NCI-H1048 (cell line): ENCODE measurements at regions not wholly inside any gene's neighbourhood (a gene's known extent, or its start where the extent isn't known, plus 50 kb on each side); places are given as distances from the start of the nearest gene placed in this dataset.

Experiments used
- DNase-seq: peaks from one replicate; lab custom pipeline; 2025; lab: John Stamatoyannopoulos, UW

DNA sequence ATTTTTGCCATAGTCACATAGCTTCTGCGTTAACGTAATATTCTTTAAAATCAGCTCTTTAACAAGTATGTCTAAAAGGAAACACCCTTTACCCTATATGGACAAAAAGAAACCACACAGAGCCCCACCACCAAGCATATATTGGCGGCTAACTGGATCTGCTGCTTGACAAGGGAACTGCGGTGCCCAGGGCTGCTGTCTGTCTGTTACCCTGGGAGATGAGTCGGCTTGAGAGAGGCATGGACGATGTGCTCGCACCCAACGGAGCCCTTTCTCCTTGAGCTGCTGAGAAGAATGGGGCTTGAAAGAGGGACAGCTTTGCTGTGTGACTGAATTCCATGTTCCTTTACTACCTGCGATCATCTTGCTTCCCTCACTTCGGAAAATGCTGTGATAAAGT lies 158.6 kb upstream of the SHB start:
- DNase-seq: no peak

- peak; percentile 37 for DNase-seq
These were observed 158.1 kb upstream of the SHB start for GRCh38 chr9:38227061-38227540.

- DNase-seq: no peak
These were observed 157.5 kb upstream of the SHB start for GRCh38 chr9:38226491-38226951.

DNA sequence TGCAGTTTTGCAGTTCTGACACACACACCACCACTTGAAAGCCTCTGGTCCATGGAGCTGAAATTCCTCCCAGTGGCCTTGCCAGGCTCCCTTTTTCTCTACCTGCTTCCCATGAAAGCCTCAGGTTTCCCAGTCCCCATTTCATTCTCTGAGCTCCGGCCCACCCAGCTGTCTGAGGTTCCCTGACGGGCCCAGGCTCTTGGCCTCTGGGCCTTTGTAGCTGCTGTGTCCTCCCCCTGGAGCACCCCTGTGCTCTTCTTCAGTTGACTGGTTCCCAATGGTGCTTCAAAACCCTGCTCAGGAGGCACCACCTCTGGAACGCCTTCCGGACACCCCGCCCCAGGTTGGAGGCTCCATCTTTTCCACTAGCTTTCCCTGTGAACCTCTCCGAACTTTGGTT lies 155.9 kb upstream of the SHB start:
- DNase-seq: no peak

DNA sequence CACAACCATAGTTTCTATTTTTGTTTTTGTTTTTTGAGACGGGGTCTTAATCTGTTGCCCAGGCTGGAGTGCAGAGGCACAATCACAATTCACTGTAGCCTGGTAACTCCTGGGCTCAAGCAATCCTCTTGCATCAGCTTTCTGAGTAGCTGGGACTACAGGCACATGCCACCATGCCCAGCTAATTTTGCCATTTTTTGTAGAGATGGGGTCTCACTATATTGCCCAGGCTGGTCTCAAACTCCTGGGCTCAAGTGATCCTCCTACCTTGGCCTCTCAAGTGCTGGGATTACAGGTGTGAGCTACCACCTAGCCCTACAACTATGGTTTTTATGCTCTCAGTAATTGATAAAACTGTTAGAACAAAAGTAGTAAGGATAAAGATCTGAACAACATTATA lies 147.5 kb upstream of the SHB start:
- DNase-seq: no peak

DNA sequence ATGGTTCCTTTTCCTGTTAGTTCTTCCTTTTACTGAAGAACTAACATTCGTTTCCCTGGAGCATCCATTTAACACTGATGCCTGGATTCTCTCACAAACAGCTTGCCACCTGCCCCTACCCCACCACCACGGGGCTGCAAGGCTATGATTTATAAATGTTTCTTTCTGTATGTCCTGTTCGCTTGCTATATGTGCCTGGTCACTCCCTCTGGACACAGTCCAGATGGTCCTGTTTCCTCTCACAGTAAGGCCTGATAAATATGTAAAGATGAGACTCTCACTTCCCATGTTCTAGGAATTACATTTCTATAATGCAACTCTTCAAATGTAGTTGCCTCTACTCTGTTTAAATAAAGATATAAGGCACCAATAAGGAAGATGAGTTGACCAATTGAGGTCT lies 146.4 kb upstream of the SHB start:
- DNase-seq: no peak

DNA sequence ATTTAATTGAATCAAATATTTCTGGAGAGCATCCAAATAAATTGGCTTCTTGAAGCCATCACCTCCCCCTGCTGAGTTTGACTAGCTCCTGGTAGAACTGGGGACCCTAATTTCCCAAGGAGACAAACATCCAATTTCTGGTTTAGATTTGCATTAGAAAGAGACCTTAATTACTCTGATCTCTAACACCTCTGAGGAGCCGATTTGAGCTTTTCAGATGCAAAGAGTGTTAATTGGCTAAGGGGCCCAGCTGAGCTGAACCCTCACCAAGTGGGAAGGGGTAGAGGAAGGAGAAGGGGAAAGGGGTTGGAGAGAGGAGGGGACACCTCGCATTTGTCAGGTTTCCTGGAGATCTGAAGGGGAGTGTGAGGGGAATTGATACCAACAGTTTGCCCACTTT lies 145.4 kb upstream of the SHB start:
- no peak for DNase-seq

DNA sequence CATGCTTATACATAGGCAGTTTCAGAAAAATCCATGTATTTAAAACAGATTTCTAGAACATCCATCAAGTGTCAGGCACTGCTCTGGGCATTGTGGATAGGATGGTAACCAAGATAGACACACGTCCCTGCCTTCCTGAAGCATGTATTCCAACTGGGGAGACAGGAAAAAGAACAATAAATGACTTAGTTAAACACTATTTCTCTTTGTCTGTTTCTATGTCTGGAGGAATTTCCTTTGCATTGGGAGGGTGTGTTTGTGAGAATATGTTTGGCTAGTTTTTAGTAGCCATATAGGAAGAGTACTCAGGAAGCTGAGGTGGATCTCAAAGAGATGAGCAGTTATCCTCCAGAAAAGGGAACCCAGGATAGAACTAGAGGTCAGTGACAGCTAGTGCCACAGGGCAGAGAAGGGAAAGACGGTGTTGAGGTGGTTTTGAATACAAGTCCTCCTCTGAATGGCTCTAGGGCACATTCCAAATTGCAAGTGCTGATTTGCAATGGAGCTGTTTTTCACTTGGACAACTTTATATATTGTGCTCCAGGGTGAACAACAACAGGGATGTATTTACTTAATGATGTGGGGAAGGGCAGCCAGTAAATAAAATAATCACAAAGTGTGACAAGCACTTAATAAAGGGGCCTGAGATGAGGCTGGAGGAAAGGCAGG lies 144.7 kb upstream of the SHB start:
- no peak for DNase-seq

DNA sequence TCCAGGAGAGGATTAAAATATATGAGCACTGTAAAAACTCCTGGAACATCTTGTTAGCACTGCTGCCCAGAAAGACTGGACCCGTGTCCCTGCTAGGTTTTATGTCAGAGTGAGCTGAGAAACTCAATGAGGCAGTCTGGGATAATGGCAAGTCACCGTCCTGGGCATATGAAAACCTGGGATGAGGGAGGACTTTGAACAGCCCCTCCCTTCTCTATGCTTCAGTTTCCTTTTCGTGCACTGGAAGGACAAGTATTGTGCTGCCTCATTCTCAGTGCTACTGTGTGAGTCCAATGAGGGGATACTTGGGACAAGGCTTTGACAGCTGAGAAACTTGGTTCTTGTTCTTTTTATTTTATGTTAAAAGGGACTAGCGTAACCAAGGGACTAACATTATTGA lies 143.0 kb upstream of the SHB start:
- DNase-seq: no peak

GRCh38 chr9:38211002-38211401 lies 142.0 kb upstream of the SHB start:
- no peak for DNase-seq

- no peak for DNase-seq
These were observed 139.3 kb upstream of the SHB start for GRCh38 chr9:38208206-38208901.

DNA sequence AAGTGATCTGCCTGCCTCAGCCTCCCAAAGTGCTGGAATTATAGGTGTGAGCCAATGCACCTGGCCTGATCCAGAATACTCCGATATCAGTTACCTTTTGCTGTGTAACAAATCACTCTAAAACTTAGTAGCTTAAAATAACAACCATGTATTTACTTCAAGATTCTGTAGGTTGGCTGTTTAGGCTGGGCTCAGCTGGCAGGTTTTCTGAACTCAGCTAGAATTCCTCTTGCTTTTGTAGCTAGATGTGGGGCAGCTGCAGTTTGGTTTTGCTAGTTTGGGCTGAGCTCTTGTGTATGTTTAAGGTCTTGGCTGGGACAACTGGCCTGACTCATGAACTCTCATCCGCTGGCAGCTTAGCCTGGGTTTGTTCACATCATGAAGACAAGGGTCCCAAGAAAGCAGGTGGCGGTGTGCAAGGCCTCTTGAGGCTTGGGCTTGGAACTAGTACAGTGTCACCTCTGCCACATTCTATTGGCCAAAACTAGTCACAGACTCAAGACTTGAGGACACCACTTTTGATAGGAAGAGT lies 138.3 kb upstream of the SHB start:
- DNase-seq: no peak

- no peak for DNase-seq
These were observed 136.3 kb upstream of the SHB start for GRCh38 chr9:38205279-38205678.

GRCh38 chr9:38202336-38202938 lies 133.4 kb upstream of the SHB start:
- DNase-seq: no peak

GRCh38 chr9:38201844-38202243 lies 132.8 kb upstream of the SHB start:
- DNase-seq: no peak

- no peak for DNase-seq
These were observed 131.4 kb upstream of the SHB start for GRCh38 chr9:38200431-38200830.

DNA sequence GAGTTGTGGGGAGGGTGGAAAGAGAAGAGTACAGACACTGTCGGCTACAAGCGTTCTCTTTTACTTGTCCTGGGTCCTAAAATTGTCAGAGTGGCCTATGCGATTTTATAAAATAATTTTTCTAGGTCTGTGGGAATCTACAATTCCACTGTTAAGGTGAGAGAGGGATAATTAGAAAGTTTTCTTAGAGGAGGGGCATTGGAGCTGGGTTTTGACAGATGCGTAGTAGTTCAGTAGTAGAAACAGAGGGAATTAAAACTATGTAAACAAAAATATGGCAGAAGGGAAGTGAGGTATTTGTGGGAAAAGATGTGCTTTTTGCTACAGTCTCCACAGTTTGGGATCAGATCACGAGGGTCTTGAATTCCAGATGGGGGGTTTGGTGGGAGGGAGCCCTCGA lies 129.1 kb upstream of the SHB start:
- no peak for DNase-seq

DNA sequence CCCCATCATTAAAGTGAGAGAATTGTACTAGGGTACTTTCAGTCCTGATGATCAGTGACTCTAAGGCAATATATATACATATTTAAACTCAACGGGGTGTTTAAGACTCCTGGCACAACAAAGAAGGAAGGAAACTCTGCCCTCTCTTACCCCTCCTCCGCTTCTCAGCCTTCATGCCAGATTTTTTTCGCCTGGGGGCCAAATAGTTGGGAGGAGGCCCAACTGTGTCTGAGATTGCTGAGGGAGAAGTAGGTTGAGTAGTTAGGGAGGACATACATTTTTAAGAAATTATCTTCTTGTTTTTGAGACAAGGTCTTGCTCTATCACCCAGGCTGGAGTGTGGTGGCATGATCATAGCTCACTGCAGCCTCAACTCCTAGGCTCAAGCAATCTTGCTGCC lies 127.7 kb upstream of the SHB start:
- DNase-seq: no peak

- DNase-seq: no peak
These were observed 126.7 kb upstream of the SHB start for GRCh38 chr9:38195737-38196161.

DNA sequence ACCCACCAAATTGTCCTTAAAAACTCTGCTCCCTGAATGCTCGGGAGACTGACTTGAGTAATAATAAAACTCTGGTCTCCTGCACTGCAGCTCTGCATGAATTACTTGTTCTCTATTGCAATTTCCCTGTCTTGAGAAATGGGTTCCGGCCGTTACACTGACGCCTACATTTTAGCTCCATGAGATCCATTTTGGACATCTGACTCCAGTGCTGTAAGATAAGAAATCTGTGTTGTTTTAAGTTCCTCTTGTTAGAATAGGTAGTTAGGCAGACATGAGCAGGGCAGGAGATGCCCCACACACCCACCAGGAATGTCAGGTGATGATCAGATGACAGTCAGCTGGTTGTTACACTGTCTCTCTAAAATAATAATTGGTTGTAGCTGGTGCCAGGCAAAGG lies 125.8 kb upstream of the SHB start:
- DNase-seq: no peak

DNA sequence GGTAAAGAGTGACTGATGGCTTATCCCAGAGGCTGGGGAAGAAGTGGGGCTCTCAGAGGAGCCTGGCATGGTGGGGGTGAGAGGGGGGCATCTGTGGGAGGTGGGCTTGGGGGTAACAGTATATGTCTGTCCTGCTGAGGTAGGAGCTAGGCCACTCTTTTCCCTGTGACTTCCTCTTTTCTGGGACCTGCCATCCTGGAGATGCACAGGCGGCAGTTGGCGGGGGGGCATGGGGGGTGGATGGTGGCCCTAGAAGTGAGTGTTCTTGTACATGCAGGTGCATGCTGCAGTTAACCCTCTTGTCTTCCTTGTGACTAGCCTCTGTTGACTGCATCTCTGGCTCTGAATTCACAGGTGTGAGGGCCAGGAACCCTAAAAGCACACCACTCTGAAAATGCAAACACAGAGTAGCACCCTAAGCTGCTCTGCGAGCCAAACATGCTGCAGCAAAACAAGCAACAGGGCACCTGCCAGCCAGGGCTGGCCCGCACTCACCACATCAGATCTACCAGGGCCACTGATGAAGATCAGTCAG lies 123.8 kb upstream of the SHB start:
- no peak for DNase-seq

- no peak for DNase-seq
These were observed 117.5 kb upstream of the SHB start for GRCh38 chr9:38186404-38187115.
